Right forelimb (tissue), 1 donor: ENCODE measurements at regions not wholly inside any gene's neighbourhood (a gene's known extent, or its start where the extent isn't known, plus 50 kb on each side); places are given as distances from the start of the nearest gene placed in this dataset.
"Not testable (repeated sequence)": the region's sequence is repeated elsewhere in the genome, so short reads cannot be mapped to it uniquely, and the experiment has no call there.

Experiments used
- DNase-seq: peaks from one replicate; pipeline ENCODE4 v3.0.0-alpha.2; 2018

DNA sequence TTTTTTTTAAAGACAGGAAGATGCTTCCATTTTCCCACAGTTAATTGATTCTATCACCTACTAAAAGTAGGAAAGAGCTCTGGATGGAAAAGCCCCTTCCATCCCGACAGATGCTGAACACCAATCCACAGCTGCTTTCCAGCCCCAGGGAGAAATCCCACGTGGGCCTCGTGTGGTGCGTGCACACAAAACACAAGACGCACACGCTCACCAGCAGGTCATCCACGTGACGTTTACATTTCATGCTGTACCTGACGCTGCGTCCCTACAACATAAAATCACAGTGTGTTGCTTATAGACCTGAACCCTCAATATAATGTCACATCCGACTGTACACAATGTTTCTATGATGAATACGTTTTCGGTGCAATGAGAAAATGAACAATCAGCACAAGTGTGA, 50.2 kb upstream of the DACT2 start:
- DNase-seq: no peak

- DNase-seq: peak; percentile 87
Observed at GRCh38 chr6:168370310-168370991, 50.9 kb upstream of the DACT2 start.

DNA sequence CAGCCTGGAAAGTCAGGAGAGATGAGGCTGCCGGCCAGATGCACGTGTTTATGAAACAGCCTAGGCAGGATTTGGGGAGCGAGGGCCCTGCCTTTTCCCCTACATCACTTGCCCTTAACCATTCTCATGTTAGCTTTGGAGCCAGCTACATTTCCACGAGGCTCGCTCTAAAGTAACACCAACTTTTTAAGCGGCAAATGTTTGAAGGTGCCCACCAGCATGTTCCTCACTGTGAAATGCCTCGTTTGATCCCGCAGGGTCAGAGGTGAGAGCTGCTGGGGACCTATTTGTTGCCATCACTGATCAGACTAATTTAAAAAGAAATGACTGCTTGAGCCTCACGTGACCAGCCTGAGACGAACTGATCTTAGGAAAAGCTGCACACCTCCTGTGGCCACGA, 51.6 kb upstream of the DACT2 start:
- DNase-seq: no peak

DNA sequence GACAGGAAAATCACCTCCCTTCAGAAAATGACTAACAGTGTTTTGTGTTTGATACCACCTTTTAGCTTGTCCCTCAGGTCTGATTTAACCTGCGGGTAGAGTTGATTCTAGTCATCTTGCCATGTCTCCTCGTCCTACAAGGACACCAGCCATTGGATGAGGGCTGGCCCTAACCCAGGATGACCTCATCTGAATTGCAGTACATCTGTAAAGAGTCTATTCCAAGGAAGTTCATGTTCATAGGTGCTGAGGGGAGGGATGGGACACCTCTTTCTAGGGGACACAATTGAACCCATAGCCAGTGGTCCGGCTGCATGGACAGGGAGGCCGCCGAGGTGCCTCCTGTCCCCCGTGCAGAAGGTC, 52.0 kb upstream of the DACT2 start:
- DNase-seq: no peak

- DNase-seq: peak; percentile 18
Observed at GRCh38 chr6:168371981-168372711, 52.6 kb upstream of the DACT2 start.

GRCh38 chr6:168372889-168373288, 53.3 kb upstream of the DACT2 start:
- DNase-seq: peak; percentile 21

- DNase-seq: peak; percentile 9
Observed at GRCh38 chr6:168373389-168373788, 53.8 kb upstream of the DACT2 start.

GRCh38 chr6:168374051-168374502, 54.5 kb upstream of the DACT2 start:
- peak; percentile 34 for DNase-seq

- DNase-seq: peak; percentile 37
Observed at GRCh38 chr6:168374541-168375071, 55.0 kb upstream of the DACT2 start.

DNA sequence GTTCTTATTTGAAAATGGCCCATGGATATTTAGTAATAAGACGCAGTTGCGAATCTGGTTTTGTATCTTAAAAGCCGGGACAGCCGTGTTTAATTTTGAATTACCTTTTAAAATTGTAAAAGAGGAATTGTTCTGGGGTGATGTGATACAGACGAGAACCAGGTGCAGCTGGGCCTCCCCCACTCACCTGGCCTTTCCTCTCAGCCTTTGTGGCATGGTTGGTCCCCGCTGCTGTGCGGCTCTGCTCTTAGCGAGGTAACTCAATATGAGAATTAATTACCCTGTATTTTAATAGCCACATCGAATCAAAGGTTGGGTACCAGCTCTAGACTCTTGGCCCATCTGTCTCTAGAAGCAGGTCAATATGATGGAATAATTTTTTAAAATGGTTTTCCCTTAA, 56.5 kb upstream of the DACT2 start:
- no peak for DNase-seq

DNA sequence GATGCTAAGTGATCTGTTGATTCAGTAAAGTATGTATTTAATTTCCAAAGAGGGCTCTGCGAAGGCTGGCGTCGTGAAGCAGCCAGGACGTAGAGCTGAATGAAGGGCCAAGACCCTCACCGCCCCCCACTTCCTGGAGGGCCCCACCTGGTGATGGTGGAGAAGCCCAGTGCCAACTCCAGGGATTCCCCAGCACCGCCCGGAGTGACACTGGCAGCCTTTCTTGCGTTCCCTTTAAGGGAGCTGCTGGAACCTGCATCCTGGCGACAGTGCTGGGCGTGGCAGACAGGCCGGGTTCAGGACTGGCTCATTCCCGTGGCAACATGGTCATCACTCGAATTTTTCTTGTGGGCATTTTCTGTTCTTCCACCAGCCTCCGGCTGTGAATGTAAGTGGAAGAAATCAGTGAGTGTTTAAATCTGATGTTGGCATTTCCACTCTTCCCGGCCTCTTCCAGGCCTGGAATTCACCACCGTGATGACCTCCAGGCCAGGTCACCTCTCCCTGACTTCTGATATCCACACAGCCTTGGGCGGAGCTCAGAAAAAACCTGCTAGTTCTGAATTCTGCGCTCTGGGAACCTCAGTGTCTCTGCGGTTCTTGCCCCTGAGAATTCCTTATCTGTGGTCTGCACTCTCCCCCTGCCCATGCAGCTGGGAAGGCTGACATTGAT, 57.4 kb upstream of the DACT2 start:
- DNase-seq: no peak

DNA sequence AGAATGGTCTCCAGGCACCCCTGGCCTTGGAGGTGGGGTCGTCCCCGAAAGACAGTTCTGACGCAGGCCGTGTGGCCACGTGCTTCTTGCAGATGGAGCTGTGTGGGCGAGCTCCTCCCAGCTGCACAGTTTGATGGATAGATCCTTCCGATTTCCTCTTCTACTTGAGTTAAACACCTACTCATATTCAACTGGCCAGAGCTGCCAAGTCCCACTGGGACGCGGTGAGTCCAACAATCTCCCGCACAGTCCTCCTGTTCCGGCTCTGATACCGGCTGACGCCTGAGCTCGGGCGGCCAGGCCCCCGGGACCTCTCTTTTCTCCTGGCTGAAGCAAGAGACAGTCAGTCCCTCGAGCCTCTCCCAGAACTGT, 57.9 kb upstream of the DACT2 start:
- no peak for DNase-seq

- DNase-seq: no peak
Observed at GRCh38 chr6:168377856-168378832, 58.6 kb upstream of the DACT2 start.

DNA sequence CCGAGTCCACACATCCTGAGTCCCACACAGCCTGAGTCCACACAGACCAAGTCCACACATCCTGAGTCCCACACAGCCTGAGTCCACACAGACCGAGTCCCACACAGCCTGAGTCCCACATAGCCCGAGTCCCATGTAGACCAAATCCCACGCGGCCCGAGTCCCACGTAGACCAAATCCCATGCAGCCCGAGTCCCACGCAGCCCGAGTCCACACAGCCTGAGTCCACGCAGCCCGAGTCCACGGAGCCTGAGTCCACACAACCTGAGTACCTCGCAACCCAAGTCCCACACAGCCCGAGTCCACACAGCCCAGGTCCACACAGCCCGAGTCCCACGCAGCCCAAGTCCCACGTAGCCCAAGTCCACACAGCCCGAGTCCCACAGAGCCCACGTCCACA, 60.0 kb upstream of the DACT2 start:
- DNase-seq: not testable (repeated sequence)

DNA sequence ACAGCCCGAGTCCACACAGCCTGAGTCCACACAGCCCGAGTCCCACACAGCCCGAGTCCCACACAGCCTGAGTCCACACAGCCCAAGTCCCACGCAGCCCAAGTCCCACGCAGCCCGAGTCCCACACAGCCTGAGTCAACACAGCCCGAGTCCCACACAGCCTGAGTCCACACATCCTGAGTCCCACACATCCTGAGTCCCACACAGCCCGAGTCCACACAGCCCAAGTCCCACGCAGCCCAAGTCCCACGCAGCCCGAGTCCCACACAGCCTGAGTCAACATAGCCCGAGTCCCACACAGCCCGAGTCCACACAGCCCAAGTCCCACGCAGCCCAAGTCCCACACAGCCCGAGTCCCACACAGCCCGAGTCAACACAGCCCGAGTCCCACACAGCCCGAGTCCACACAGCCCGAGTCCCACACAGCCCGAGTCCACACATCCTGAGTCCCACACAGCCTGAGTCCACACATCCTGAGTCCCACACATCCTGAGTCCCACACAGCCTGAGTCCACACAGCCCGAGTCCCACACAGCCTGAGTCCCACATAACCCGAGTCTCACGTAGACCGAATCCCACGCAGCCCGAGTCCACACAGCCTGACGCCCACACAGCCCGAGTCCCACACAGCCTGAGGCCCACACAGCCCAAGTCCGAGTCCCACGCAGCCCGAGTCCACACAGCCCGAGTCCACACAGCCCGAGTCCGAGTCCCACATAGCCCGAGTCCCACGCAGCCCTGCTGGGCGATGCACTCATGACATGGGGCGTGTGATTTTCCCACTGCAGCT, 60.6 kb upstream of the SMOC2 start:
- not testable (repeated sequence) for DNase-seq

GRCh38 chr6:168380956-168381605, 59.9 kb upstream of the SMOC2 start:
- no peak for DNase-seq

DNA sequence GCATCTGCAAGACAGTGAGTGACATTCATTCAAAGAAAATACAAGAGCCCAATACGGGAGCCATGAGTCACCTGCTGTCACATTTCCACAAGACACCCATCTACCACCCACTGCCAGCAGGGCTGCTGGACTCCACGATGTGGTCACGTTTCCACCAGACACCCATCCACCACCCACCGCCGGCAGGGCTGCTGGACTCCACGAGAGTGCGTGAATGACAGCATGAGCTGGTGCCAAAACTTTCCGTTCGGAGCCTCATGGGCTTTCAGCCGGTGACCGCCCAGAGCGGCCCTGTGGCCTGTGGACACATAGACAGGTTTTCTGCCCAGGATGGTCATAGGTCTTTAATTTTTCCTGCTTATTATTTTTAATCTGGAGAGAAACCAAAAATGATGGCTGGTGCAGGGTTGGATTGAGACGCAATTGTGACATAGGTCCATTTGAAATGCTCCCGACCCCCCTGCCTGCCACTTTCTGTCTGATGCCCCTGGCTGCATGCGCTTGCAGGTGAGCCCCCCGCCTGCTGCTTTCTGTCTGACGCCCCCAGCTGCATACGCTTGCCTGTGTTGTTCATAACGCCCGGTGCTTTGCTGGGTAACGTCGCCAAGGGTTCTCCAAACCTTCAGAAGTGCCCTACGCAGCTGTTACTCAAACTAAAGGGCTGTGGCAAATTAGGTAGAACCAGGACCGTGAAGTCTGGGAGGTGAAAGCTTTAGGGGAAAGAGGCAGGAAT, 59.1 kb upstream of the SMOC2 start:
- no peak for DNase-seq

- no peak for DNase-seq
Observed at GRCh38 chr6:168383062-168383854, 57.7 kb upstream of the SMOC2 start.
